ENCODE measurements at regions not wholly inside any gene's neighbourhood (a gene's known extent, or its start where the extent isn't known, plus 50 kb on each side); places are given as distances from the start of the nearest gene placed in this dataset.

DNA sequence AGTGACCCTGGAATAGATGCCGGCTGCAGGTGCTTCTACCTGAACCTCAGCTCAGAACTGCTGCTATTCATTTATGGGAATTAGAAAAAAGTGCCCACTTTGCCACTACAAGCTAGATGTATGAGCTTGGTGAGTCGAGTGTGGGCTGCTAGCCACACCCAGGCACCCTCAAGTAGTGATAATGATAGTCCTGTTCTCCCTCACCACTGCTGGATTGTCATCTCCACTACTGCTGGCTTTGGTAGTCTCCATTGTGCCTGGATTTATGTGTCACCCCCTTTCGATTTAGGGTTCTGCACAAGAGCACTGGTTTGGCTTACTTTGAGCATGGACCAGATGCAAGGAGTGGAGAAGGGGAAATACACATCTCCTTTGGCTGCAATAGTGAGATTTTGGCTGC, 73.0 kb upstream of the N4BP1 start:
- TF ChIP-seq, protein P1, sequence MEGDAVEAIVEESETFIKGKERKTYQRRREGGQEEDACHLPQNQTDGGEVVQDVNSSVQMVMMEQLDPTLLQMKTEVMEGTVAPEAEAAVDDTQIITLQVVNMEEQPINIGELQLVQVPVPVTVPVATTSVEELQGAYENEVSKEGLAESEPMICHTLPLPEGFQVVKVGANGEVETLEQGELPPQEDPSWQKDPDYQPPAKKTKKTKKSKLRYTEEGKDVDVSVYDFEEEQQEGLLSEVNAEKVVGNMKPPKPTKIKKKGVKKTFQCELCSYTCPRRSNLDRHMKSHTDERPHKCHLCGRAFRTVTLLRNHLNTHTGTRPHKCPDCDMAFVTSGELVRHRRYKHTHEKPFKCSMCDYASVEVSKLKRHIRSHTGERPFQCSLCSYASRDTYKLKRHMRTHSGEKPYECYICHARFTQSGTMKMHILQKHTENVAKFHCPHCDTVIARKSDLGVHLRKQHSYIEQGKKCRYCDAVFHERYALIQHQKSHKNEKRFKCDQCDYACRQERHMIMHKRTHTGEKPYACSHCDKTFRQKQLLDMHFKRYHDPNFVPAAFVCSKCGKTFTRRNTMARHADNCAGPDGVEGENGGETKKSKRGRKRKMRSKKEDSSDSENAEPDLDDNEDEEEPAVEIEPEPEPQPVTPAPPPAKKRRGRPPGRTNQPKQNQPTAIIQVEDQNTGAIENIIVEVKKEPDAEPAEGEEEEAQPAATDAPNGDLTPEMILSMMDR (IDR thresholded peaks at IDR 0.05) = no peak
- TF ChIP-seq POLR2A (IDR thresholded peaks at IDR 0.05) = no peak
- TF ChIP-seq POLR2AphosphoS5 (IDR thresholded peaks at IDR 0.05) = no peak
- no peak for TF ChIP-seq EP300 (IDR thresholded peaks at IDR 0.05; ENCODE audit: low read depth)
